ENCODE measurements at regions not wholly inside any gene's neighbourhood (a gene's known extent, or its start where the extent isn't known, plus 50 kb on each side); places are given as distances from the start of the nearest gene placed in this dataset.
"Not testable (repeated sequence)": the region's sequence is repeated elsewhere in the genome, so short reads cannot be mapped to it uniquely, and the experiment has no call there.

GRCh38 chr4:43457866-43458265 lies 565.4 kb downstream of the GRXCR1 start:
- DNase-seq: no peak

GRCh38 chr4:43458293-43458692 lies 565.8 kb downstream of the GRXCR1 start:
- DNase-seq: no peak

DNA sequence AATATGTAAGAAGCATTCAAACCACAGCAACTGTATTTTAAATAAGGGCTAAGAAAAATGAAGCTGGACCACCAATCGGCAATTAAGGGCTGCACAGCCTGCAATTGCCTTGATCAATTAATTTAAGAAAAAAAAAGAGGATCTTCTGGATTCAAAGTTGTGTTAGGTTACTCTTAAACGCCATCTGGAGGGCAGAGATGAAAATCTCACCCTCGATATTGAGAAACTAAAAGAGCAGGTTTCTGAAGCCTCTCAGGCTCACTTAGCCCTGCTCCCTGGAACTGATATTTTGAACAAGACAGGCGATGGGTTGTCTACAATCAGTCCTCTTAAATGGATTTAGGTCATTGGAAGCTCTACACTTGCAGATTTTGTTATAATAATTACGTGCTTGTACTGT lies 579.4 kb downstream of the GRXCR1 start:
- peak; percentile 47 to 77 for DNase-seq

GRCh38 chr4:43481526-43481925 lies 589.0 kb downstream of the GRXCR1 start:
- no peak for DNase-seq

DNA sequence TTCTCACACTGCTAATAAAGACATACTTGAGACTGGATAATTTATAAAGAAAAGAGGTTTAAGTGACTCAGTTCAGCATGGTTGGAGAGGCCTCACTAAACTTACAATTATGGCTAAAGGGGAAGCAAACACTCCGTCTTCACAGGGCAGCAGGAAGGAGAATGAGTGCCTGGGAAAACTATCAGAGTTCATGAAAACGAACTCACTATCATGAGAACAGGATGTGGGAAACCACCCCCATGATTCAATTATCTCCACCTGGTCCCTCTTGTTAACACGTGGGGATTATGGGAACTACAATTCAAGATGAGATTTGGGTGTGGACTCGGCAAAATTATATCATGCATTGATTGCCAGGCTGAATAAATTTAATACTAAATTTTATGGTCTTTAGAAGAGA lies 592.7 kb downstream of the GRXCR1 start:
- DNase-seq: peak in 1 of 2 experiments; percentile 4

GRCh38 chr4:43496188-43496587 lies 603.7 kb downstream of the GRXCR1 start:
- DNase-seq: no peak

DNA sequence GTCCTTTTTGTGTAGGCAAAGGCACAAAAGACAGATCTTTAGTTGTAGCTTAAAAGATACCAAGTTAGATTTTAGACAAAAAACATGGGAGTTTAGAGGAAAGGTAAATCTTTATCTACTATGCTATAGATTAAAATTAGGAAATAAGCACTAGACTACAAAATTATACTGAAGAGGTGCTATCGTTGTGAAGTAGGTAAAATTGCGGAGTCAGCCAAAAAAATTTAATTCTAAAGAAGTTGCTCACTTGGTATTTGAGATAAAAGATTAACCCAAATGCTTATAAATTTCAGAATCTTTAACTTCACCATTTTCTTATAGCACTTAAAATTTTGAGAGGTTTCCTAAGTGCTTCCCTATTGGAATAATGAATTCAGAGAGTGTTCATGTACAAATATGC lies 604.1 kb downstream of the GRXCR1 start:
- no peak for DNase-seq

DNA sequence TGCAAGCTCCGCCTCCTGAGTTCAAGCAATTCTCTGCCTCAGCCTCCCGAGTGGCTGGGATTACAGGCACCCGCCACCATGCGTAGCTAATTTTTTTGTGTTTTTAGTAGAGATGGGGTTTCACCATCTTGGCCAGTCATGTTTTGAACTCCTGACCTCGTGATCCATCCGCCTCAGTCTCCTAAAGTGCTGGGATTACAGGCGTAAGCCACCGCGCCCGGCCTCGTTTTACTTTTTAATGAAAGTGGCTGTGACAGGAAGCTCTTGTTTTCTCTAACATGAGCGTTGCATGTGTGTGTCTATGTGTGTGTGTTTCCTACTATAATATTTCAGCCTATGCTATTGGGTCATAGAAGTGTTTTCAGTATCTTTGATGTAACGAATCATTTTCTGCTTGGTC lies 613.3 kb downstream of the GRXCR1 start:
- not testable (repeated sequence) for DNase-seq

- no peak for DNase-seq
Observed at GRCh38 chr4:43512253-43512652, 619.7 kb downstream of the GRXCR1 start.

- DNase-seq: no peak
Observed at GRCh38 chr4:43525646-43526045, 633.1 kb downstream of the GRXCR1 start.

DNA sequence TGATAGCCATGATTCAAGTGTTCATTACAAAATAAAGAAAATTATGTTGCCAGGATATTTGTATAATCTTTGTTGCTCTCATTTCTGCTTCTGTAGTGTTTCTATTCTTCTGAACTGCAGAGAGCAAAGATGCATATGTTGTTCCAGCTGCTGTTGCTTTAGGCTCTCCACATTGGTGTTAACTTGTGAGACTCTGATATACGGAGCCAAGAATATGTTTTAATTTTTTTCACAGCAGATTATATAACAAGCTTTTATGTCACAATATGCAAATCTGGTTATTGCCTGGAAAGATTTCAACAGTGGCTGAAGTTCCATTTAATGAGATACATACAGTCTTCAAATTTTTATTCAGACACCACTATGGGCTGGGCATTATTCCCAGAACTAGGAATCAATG lies 655.0 kb downstream of the GRXCR1 start:
- no peak for DNase-seq

GRCh38 chr4:43550981-43551627 lies 658.6 kb downstream of the GRXCR1 start:
- no peak for DNase-seq

DNA sequence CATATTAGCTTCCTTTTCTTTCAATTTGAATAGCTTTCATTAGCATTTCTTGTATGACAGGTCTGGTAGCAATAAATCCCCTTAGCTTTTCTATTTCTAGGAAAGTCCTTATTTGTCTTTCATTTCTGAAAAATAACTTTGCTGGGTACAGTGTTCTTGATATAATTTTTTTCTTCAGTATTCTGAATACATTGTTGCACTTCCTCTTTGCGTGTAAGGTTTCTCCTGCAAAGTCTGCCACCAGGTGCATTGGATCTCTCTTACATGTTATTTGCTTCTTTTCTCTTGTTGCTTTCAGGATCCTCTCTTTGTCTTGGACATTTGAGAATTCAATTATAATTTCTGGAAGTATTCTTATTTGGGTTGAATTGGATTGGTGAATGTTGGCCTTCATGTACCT lies 663.7 kb downstream of the GRXCR1 start:
- DNase-seq: no peak

- no peak for DNase-seq
Observed at GRCh38 chr4:43560047-43560446, 667.5 kb downstream of the GRXCR1 start.

- DNase-seq: no peak
Observed at GRCh38 chr4:43564107-43564506, 671.6 kb downstream of the GRXCR1 start.

GRCh38 chr4:43564591-43564990 lies 672.1 kb downstream of the GRXCR1 start:
- DNase-seq: peak; percentile 82 to 92

DNA sequence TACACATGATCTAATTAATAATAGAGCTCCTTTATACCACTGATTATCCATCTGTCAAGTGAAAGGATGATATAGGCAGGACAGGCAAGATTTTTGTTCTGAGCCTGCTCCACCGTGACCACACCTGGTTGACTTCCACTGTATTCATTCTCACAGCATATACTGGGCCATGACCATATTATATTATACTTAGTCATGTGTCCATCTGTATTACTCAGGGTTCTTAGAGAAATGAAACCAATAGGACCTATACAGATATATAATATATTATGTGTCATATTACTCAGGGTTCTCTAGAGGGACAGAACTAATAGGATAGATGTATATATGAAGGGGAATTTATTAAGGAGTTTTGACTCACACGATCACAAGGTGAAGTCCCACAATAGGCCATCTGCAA lies 675.1 kb downstream of the GRXCR1 start:
- DNase-seq: peak in 1 of 2 experiments; percentile 23

GRCh38 chr4:43586813-43587212 lies 694.3 kb downstream of the GRXCR1 start:
- no peak for DNase-seq

DNA sequence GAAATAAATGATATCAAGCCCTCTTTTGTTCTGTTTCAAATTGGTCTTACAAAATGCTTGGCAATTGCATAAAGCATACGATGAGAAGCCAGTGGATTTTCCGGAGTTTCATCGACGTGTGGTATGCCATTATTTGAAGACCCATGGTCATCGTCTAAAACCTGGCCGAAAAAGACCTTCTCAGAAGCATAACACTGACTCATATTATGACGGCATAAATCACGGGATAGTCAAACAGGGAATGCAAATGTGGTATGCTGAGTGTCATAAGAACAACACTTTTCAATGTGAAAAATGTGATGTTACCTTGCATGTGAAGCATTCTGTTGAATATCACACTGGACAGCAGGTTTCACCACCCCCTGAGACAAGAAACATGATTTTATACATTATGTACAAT lies 695.2 kb downstream of the GRXCR1 start:
- DNase-seq: no peak

DNA sequence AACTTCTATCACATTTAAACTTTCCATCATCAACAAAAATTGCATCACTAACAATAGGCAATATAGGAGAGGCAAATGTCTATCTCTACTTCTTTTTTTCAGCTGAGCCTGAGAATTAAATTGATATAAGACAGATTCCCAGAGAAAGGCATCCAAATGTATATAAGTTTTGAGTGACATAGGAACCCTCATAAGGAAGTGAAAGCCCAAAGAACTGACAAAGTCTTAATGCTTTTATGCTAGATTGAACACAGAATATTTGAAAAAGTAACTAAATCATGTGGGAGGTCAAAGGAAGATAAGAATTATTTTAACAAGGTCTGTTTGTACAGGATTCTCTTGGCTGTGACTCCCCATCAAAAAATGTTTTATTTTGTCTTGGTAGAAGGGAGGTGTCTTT lies 714.9 kb downstream of the GRXCR1 start:
- DNase-seq: no peak

DNA sequence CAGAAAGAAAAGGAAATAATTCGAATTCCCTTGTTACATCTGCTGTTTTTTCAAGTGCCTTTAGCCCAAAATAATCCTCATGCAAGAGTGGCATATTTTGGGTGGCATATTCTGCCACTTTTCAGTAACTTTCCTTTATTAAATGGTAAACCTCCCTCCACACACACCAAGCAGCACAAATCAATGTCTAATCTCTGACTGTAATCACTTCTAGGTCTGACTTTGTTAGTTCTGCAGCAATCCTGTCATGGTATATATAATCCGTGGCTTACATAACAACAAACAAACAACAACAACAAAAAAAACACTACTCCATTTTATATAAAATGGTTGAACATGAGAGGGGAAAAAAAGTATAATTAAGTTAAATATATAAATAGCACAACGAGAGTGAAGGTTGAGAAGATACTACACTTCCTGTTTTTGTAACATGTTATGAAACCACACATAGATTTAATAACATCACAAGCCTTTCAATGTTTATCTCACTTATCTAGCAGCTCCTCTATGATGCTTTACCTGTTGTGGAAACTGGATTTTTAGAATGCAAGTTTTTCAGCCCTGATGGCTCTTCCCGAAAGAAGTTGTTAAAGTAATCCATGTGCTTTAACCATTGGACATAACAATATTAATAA lies 715.4 kb downstream of the GRXCR1 start:
- DNase-seq: no peak

DNA sequence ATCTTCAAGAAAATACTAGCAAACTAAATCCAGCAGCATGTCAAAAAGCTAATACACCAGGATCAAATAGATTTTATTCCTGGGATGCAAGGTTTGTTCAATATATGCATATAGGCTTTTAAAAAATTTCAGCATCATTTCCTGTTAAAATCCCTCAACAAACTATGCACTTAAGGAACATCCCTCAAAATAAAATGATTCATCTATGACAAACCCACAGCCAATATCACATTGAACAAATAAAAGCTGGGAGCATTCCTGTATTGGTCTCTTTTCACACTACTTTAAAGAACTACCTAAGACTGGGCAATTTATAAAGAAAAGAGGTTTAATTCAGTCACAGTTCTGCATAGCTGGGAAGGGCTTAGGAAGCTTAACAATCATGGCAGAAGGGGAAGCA lies 726.7 kb downstream of the GRXCR1 start:
- DNase-seq: no peak

- not testable (repeated sequence) for DNase-seq
Observed at GRCh38 chr4:43637893-43638292, 745.4 kb downstream of the GRXCR1 start.

DNA sequence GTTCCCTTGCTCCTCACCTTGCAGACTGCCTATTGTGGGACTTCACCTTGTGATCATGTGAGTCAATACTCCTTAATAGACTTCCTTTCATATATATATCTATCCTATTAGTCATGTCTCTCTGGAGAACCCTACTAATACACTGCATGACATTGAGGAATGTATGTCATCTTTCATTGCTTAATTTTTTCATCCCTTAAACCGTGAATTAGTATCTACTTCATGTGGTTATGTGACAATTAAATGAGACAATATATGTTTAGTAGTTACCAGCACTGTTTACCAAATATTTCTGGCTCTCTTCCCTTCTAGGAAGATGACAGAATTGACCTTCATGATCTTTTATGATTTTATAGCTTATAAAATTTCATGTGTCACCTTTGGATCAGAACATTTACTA lies 759.5 kb downstream of the GRXCR1 start:
- DNase-seq: no peak

DNA sequence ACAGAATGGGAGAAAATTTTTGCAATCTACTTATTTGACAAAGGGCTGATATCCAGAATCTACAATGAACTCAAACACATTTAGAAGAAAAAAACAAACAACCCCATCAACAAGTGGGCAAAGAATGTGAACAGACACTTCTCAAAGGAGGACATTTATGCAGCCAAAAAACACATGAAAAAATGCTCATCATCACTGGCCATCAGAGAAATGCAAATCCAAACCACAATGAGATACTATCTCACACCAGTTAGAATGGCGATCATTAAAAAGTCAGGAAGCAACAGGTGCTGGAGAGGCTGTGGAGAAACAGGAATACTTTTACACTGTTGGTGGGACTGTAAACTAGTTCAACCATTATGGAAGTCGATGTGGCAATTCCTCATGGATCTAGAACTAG lies 767.0 kb downstream of the GRXCR1 start:
- DNase-seq: not testable (repeated sequence)
